ENCODE measurements at regions not wholly inside any gene's neighbourhood (a gene's known extent, or its start where the extent isn't known, plus 50 kb on each side); places are given as distances from the start of the nearest gene placed in this dataset.

DNA sequence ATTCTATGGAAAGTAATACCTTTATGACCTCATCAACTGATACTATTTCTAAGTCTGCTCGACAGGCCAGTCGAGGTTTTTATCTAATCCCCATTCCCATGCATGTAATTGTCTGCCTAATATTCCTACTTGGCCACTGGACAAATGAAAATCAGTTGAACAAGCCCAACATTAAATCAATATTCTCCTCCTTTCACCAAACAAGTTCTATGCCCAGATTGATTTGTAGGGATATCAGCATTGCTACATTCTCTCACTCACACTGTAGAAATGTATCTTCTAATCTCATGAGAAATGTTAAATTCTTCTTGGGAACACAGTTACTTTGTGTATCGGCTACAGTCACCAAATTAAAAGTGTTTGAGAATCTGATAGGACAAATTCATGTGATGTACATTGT, 208.8 kb upstream of the CTNND2 start:
- no peaks in the 10 kb centered on the region for H3K4me1 Mint-ChIP-seq
- CTCF ChIA-PET, result no interaction called here
- H3K27me3 Mint-ChIP-seq (ENCODE audit: low read depth), result no peaks in the 10 kb centered on the region
- ATAC-seq, result no peak
- TF ChIP-seq ZNF317 (CRISPR knock-in tag; IDR thresholded peaks at IDR 0.05; ENCODE audit: borderline replicate concordance, low read depth), result no peak
- TF ChIP-seq, protein P1, sequence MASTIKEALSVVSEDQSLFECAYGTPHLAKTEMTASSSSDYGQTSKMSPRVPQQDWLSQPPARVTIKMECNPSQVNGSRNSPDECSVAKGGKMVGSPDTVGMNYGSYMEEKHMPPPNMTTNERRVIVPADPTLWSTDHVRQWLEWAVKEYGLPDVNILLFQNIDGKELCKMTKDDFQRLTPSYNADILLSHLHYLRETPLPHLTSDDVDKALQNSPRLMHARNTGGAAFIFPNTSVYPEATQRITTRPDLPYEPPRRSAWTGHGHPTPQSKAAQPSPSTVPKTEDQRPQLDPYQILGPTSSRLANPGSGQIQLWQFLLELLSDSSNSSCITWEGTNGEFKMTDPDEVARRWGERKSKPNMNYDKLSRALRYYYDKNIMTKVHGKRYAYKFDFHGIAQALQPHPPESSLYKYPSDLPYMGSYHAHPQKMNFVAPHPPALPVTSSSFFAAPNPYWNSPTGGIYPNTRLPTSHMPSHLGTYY (CRISPR knock-in tag; IDR thresholded peaks at IDR 0.05), result no peak
- TF ChIP-seq ZNF219 (CRISPR knock-in tag; IDR thresholded peaks at IDR 0.05; ENCODE audit: borderline replicate concordance), result no peak
- TF ChIP-seq, protein P2, sequence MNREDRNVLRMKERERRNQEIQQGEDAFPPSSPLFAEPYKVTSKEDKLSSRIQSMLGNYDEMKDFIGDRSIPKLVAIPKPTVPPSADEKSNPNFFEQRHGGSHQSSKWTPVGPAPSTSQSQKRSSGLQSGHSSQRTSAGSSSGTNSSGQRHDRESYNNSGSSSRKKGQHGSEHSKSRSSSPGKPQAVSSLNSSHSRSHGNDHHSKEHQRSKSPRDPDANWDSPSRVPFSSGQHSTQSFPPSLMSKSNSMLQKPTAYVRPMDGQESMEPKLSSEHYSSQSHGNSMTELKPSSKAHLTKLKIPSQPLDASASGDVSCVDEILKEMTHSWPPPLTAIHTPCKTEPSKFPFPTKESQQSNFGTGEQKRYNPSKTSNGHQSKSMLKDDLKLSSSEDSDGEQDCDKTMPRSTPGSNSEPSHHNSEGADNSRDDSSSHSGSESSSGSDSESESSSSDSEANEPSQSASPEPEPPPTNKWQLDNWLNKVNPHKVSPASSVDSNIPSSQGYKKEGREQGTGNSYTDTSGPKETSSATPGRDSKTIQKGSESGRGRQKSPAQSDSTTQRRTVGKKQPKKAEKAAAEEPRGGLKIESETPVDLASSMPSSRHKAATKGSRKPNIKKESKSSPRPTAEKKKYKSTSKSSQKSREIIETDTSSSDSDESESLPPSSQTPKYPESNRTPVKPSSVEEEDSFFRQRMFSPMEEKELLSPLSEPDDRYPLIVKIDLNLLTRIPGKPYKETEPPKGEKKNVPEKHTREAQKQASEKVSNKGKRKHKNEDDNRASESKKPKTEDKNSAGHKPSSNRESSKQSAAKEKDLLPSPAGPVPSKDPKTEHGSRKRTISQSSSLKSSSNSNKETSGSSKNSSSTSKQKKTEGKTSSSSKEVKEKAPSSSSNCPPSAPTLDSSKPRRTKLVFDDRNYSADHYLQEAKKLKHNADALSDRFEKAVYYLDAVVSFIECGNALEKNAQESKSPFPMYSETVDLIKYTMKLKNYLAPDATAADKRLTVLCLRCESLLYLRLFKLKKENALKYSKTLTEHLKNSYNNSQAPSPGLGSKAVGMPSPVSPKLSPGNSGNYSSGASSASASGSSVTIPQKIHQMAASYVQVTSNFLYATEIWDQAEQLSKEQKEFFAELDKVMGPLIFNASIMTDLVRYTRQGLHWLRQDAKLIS (CRISPR knock-in tag; IDR thresholded peaks at IDR 0.05; ENCODE audit: borderline replicate concordance), result no peak
- no peak for TF ChIP-seq TEAD1 (CRISPR knock-in tag; IDR thresholded peaks at IDR 0.05)
- TF ChIP-seq JUN (CRISPR knock-in tag; IDR thresholded peaks at IDR 0.05), result no peak
- TF ChIP-seq, protein P3, sequence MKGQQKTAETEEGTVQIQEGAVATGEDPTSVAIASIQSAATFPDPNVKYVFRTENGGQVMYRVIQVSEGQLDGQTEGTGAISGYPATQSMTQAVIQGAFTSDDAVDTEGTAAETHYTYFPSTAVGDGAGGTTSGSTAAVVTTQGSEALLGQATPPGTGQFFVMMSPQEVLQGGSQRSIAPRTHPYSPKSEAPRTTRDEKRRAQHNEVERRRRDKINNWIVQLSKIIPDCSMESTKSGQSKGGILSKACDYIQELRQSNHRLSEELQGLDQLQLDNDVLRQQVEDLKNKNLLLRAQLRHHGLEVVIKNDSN (CRISPR knock-in tag; IDR thresholded peaks at IDR 0.05), result no peak
- TF ChIP-seq FOXJ3 (CRISPR knock-in tag; IDR thresholded peaks at IDR 0.05; ENCODE audit: borderline replicate concordance), result no peak
- TF ChIP-seq OVOL2 (CRISPR knock-in tag; IDR thresholded peaks at IDR 0.05; ENCODE audit: borderline replicate concordance), result no peak
- H3K9me3 Mint-ChIP-seq, result no peaks in the 10 kb centered on the region
- H3K36me3 Mint-ChIP-seq, result no peaks in the 10 kb centered on the region
- H3K4me3 Mint-ChIP-seq, result no peak overlapping the region
- H3K27ac Mint-ChIP-seq, result no peak overlapping the region
- POLR2A ChIA-PET, result no interaction called here
- DNase-seq (ENCODE audit: low spot score), result no peak

DNA sequence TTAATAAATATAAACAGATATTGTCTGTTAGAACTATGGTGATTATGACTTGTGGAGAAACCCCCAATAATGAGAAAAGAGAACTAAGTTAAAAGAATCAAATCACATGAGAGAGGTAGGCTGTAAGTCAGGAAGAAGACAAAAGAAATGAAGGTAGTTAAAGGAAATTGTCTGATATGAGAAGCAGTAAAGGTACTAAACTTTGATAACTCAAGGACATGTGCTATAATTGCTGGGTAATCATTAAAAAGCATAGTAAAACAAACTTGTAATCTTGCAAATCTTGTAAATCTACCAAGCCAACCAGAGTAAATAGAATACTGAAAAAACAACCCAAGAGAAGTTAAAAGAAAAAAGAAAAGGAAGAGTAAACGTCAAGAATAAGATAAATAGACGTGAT, 207.0 kb upstream of the CTNND2 start:
- DNase-seq (ENCODE audit: low spot score) (no peak), ATAC-seq (no peak)
- ChIA-PET POLR2A (no interaction called here), CTCF (no interaction called here)
- Mint-ChIP-seq H3K9me3 (no peaks in the 10 kb centered on the region), H3K4me3 (no peak overlapping the region), H3K4me1 (no peaks in the 10 kb centered on the region), H3K27me3 (ENCODE audit: low read depth) (no peaks in the 10 kb centered on the region), H3K36me3 (no peaks in the 10 kb centered on the region), H3K27ac (no peak overlapping the region)
- TF ChIP-seq, protein P4, sequence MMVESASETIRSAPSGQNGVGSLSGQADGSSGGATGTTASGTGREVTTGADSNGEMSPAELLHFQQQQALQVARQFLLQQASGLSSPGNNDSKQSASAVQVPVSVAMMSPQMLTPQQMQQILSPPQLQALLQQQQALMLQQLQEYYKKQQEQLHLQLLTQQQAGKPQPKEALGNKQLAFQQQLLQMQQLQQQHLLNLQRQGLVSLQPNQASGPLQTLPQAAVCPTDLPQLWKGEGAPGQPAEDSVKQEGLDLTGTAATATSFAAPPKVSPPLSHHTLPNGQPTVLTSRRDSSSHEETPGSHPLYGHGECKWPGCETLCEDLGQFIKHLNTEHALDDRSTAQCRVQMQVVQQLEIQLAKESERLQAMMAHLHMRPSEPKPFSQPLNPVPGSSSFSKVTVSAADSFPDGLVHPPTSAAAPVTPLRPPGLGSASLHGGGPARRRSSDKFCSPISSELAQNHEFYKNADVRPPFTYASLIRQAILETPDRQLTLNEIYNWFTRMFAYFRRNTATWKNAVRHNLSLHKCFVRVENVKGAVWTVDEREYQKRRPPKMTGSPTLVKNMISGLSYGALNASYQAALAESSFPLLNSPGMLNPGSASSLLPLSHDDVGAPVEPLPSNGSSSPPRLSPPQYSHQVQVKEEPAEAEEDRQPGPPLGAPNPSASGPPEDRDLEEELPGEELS (CRISPR knock-in tag; IDR thresholded peaks at IDR 0.05), result no peak
- no peak for TF ChIP-seq ELF4 (CRISPR knock-in tag; IDR thresholded peaks at IDR 0.05; ENCODE audit: low read depth)
- TF ChIP-seq NR2C2 (CRISPR knock-in tag; IDR thresholded peaks at IDR 0.05), result no peak
- TF ChIP-seq, protein P5, sequence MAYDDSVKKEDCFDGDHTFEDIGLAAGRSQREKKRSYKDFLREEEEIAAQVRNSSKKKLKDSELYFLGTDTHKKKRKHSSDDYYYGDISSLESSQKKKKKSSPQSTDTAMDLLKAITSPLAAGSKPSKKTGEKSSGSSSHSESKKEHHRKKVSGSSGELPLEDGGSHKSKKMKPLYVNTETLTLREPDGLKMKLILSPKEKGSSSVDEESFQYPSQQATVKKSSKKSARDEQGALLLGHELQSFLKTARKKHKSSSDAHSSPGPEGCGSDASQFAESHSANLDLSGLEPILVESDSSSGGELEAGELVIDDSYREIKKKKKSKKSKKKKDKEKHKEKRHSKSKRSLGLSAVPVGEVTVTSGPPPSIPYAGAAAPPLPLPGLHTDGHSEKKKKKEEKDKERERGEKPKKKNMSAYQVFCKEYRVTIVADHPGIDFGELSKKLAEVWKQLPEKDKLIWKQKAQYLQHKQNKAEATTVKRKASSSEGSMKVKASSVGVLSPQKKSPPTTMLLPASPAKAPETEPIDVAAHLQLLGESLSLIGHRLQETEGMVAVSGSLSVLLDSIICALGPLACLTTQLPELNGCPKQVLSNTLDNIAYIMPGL (CRISPR knock-in tag; IDR thresholded peaks at IDR 0.05), result no peak
- TF ChIP-seq, protein P6, sequence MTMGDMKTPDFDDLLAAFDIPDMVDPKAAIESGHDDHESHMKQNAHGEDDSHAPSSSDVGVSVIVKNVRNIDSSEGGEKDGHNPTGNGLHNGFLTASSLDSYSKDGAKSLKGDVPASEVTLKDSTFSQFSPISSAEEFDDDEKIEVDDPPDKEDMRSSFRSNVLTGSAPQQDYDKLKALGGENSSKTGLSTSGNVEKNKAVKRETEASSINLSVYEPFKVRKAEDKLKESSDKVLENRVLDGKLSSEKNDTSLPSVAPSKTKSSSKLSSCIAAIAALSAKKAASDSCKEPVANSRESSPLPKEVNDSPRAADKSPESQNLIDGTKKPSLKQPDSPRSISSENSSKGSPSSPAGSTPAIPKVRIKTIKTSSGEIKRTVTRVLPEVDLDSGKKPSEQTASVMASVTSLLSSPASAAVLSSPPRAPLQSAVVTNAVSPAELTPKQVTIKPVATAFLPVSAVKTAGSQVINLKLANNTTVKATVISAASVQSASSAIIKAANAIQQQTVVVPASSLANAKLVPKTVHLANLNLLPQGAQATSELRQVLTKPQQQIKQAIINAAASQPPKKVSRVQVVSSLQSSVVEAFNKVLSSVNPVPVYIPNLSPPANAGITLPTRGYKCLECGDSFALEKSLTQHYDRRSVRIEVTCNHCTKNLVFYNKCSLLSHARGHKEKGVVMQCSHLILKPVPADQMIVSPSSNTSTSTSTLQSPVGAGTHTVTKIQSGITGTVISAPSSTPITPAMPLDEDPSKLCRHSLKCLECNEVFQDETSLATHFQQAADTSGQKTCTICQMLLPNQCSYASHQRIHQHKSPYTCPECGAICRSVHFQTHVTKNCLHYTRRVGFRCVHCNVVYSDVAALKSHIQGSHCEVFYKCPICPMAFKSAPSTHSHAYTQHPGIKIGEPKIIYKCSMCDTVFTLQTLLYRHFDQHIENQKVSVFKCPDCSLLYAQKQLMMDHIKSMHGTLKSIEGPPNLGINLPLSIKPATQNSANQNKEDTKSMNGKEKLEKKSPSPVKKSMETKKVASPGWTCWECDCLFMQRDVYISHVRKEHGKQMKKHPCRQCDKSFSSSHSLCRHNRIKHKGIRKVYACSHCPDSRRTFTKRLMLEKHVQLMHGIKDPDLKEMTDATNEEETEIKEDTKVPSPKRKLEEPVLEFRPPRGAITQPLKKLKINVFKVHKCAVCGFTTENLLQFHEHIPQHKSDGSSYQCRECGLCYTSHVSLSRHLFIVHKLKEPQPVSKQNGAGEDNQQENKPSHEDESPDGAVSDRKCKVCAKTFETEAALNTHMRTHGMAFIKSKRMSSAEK (CRISPR knock-in tag; IDR thresholded peaks at IDR 0.05; ENCODE audit: borderline replicate concordance), result no peak
- TF ChIP-seq OVOL2 (CRISPR knock-in tag; IDR thresholded peaks at IDR 0.05; ENCODE audit: borderline replicate concordance), result no peak
- TF ChIP-seq, protein P7, sequence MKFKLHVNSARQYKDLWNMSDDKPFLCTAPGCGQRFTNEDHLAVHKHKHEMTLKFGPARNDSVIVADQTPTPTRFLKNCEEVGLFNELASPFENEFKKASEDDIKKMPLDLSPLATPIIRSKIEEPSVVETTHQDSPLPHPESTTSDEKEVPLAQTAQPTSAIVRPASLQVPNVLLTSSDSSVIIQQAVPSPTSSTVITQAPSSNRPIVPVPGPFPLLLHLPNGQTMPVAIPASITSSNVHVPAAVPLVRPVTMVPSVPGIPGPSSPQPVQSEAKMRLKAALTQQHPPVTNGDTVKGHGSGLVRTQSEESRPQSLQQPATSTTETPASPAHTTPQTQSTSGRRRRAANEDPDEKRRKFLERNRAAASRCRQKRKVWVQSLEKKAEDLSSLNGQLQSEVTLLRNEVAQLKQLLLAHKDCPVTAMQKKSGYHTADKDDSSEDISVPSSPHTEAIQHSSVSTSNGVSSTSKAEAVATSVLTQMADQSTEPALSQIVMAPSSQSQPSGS (CRISPR knock-in tag; IDR thresholded peaks at IDR 0.05; ENCODE audit: borderline replicate concordance, low read depth), result no peak
- TF ChIP-seq, protein P3 (CRISPR knock-in tag; IDR thresholded peaks at IDR 0.05), result no peak
- no peak for TF ChIP-seq JUN (CRISPR knock-in tag; IDR thresholded peaks at IDR 0.05)
- no peak for TF ChIP-seq ZNF219 (CRISPR knock-in tag; IDR thresholded peaks at IDR 0.05; ENCODE audit: borderline replicate concordance)
- no peak for TF ChIP-seq PRRX2 (CRISPR knock-in tag; IDR thresholded peaks at IDR 0.05)

Data from WTC11 (cell line).